Coronary artery (tissue), 2 donors: ENCODE measurements at regions not wholly inside any gene's neighbourhood (a gene's known extent, or its start where the extent isn't known, plus 50 kb on each side); places are given as distances from the start of the nearest gene placed in this dataset.

Source experiments
- DNase-seq: peaks from one replicate; pipeline ENCODE4 v3.0.0-alpha.2; 2017; ENCODE audit warnings: low spot score
- H3K27ac ChIP-seq, 2 donors: fragments of 200-600 bp; sonication (generic); one replicate each; pipeline ENCODE4 v1.5.1; 2016 to 2019
- H3K4me3 ChIP-seq: fragments of 200-600 bp; sonication (generic); 2 replicates; pipeline ENCODE4 v1.5.1; 2016; ENCODE audit warnings: mild to moderate bottlenecking, moderate library complexity
- TF ChIP-seq, protein P1 (sequence below): fragments of 200-600 bp; sonication (generic); IDR thresholded peaks from one replicate; pipeline ENCODE4 v1.5.1; 2019; ENCODE audit warnings: antibody characterized with exemption

DNA sequence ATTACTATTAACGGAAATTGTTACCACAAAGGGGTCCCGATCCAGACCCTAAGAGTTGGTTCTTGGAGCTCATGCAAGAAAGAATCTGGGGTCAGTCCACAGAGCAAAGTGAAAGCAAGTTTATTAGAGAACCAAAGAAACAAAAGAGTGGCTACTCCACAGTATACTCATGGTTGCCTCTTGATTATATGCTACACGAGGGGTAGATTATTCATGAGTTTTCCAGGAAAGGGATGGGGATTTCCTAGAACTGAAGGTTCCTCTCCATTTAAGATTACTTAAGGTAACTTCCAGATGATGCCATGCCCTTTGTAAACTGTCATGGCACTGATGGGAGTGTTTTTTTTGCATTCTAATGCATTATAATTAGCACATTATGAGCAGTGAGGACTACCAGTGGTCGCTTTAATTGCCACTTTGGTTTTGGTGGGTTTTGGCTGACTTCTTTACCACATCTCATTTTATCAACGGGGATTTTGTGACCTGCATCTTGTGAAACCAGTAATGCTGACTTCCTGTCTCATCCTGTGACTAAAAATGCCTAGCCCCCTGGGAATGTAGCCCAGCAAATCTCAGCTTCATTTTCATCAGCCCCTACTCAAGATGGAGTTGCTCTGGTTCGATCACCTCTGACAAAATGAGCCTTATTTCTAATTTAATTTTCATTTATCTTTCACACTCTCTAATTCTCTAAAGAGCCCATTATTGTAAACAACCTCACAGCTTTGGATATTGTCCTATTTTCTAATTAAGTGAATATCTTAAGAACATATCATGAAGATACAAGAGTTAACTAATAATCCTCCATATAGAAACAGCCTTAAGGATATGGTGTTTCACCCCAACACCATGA, 336.3 kb downstream of the RASEF start:
- no peak for DNase-seq
- no peak overlapping the region for H3K4me3 ChIP-seq
- TF ChIP-seq, protein P1, sequence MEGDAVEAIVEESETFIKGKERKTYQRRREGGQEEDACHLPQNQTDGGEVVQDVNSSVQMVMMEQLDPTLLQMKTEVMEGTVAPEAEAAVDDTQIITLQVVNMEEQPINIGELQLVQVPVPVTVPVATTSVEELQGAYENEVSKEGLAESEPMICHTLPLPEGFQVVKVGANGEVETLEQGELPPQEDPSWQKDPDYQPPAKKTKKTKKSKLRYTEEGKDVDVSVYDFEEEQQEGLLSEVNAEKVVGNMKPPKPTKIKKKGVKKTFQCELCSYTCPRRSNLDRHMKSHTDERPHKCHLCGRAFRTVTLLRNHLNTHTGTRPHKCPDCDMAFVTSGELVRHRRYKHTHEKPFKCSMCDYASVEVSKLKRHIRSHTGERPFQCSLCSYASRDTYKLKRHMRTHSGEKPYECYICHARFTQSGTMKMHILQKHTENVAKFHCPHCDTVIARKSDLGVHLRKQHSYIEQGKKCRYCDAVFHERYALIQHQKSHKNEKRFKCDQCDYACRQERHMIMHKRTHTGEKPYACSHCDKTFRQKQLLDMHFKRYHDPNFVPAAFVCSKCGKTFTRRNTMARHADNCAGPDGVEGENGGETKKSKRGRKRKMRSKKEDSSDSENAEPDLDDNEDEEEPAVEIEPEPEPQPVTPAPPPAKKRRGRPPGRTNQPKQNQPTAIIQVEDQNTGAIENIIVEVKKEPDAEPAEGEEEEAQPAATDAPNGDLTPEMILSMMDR = no peak
- H3K27ac ChIP-seq = no peak overlapping the region

GRCh38 chr9:82729141-82729540, 333.8 kb downstream of the RASEF start:
- TF ChIP-seq, protein P1 = no peak
- no peak for DNase-seq
- Histone ChIP-seq H3K4me3 (no peak overlapping the region), H3K27ac (no peak overlapping the region)

- TF ChIP-seq, protein P1 = no peak
Measured at GRCh38 chr9:82729991-82730589, 332.9 kb downstream of the RASEF start.

GRCh38 chr9:82732928-82733327, 330.0 kb downstream of the RASEF start:
- no peak overlapping the region for H3K4me3 ChIP-seq
- TF ChIP-seq, protein P1 = no peak
- DNase-seq = no peak
- H3K27ac ChIP-seq = no peak overlapping the region

More at GRCh38 chr9:82729991-82730589, 332.9 kb downstream of the RASEF start:
- no peak overlapping the region for H3K4me3 ChIP-seq
- DNase-seq = no peak
- H3K27ac ChIP-seq = no peak overlapping the region

DNA sequence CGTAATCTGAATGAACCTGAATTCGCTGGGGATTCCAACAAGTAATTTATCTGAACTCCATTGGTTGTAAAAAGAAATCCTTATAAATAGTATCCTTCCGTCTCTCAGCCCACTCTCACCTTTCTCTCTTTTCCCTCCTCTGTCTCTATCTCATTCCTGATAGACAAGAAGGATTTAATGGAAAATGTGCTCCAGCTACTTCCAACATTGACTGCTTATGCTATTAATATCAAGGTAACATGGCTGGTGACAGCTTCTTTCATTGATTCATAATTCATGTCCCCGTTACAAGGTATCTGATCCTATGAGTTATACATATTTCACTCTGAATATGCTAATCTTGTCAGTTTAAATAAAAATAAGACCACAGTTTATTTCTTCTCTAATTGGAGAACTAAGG, 326.8 kb downstream of the RASEF start:
- Histone ChIP-seq H3K27ac (no peak overlapping the region), H3K4me3 (no peak overlapping the region)
- no peak for DNase-seq
- TF ChIP-seq, protein P1 = no peak

- DNase-seq = no peak
- TF ChIP-seq, protein P1 = no peak
- Histone ChIP-seq H3K4me3 (no peak overlapping the region), H3K27ac (no peak overlapping the region)
Measured at GRCh38 chr9:82736701-82737100, 326.2 kb downstream of the RASEF start.

DNA sequence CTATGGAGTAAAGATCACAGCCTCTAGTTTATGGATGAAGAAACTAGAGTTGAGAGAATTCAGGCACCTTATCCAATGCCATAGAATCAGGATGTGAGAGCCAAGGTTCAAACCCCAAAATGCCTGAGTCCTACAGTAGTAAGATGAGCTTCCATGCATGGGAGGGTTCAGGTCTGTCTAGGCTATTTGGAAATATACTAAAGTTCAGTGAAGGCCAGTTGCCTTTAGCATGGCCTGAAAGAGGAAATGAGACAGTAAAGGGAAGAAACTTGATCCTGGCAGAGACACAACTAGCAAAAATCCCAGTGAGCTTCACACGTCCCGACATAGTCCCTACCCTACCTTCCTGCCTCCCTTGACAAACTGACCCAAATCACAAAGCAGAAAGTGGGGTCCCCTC, 317.0 kb downstream of the RASEF start:
- no peak overlapping the region for H3K4me3 ChIP-seq
- H3K27ac ChIP-seq = no peak overlapping the region
- TF ChIP-seq, protein P1 = no peak
- DNase-seq = no peak
